ENCODE measurements at regions not wholly inside any gene's neighbourhood (a gene's known extent, or its start where the extent isn't known, plus 50 kb on each side); places are given as distances from the start of the nearest gene placed in this dataset.
A peak's percentile ranks its signal among the peaks of the same experiment; 100 is the strongest.

GRCh38 chr2:67050622-67051021, 346.5 kb upstream of the ETAA1 start:
- DNase-seq = no peak

- no peak for DNase-seq
Measured at GRCh38 chr2:67054728-67055127, 342.4 kb upstream of the ETAA1 start.

- no peak for DNase-seq
Measured at GRCh38 chr2:67055387-67056304, 341.5 kb upstream of the ETAA1 start.

- DNase-seq = no peak
Measured at GRCh38 chr2:67057123-67057522, 340.0 kb upstream of the ETAA1 start.

- peak; percentile 46 for DNase-seq
Measured at GRCh38 chr2:67057901-67058703, 339.0 kb upstream of the ETAA1 start.

- DNase-seq = peak; percentile 6
Measured at GRCh38 chr2:67065046-67065445, 332.1 kb upstream of the ETAA1 start.

- DNase-seq = no peak
Measured at GRCh38 chr2:67066782-67067181, 330.4 kb upstream of the ETAA1 start.

- DNase-seq = no peak
Measured at GRCh38 chr2:67067656-67068055, 329.5 kb upstream of the ETAA1 start.

- DNase-seq = no peak
Measured at GRCh38 chr2:67070826-67071225, 326.3 kb upstream of the ETAA1 start.

- DNase-seq = no peak
Measured at GRCh38 chr2:67075056-67075455, 322.1 kb upstream of the ETAA1 start.

GRCh38 chr2:67075530-67076238, 321.4 kb upstream of the ETAA1 start:
- DNase-seq = no peak

- no peak for DNase-seq
Measured at GRCh38 chr2:67076239-67076624, 320.9 kb upstream of the ETAA1 start.

- no peak for DNase-seq
Measured at GRCh38 chr2:67079729-67080128, 317.4 kb upstream of the ETAA1 start.

- DNase-seq = no peak
Measured at GRCh38 chr2:67082813-67083212, 314.3 kb upstream of the ETAA1 start.

- no peak for DNase-seq
Measured at GRCh38 chr2:67083951-67084350, 313.2 kb upstream of the ETAA1 start.

- DNase-seq = no peak
Measured at GRCh38 chr2:67085146-67085545, 312.0 kb upstream of the ETAA1 start.

GRCh38 chr2:67091681-67092080, 305.5 kb upstream of the ETAA1 start:
- DNase-seq = no peak

- DNase-seq = no peak
Measured at GRCh38 chr2:67095121-67095520, 302.0 kb upstream of the ETAA1 start.

- no peak for DNase-seq
Measured at GRCh38 chr2:67096886-67097285, 300.2 kb upstream of the ETAA1 start.

GRCh38 chr2:67103157-67103556, 294.0 kb upstream of the ETAA1 start:
- DNase-seq = no peak

GRCh38 chr2:67108231-67108630, 288.9 kb upstream of the ETAA1 start:
- no peak for DNase-seq

GRCh38 chr2:67124531-67124930, 272.6 kb upstream of the ETAA1 start:
- no peak for DNase-seq

- no peak for DNase-seq
Measured at GRCh38 chr2:67130531-67131256, 266.4 kb upstream of the ETAA1 start.
